Neural cell (in vitro differentiated cells): ENCODE measurements at regions not wholly inside any gene's neighbourhood (a gene's known extent, or its start where the extent isn't known, plus 50 kb on each side); places are given as distances from the start of the nearest gene placed in this dataset.

Experiments used
- H2AFZ ChIP-seq: fragments of 200-600, 300-800 bp; sonication (generic), shearing (Covaris generic); 2 replicates; pipeline ENCODE4 v1.6.0; 2014; ENCODE audit warnings: low read depth, mild to moderate bottlenecking, antibody characterized with exemption, low read length, moderate library complexity
- H3F3A ChIP-seq: fragments of 200-600 bp; shearing (Covaris generic); 2 replicates; pipeline ENCODE4 v1.6.1; 2016; ENCODE audit warnings: mild to moderate bottlenecking, moderate library complexity, mixed read lengths, antibody characterized with exemption, low read length; ENCODE audit not compliant: insufficient read depth, poor library complexity, severe bottlenecking
- H3K27ac ChIP-seq: fragments of 200-600, 300-800 bp; sonication (generic), shearing (Covaris generic); 2 replicates; pipeline ENCODE4 v1.5.1; 2014; ENCODE audit warnings: mild to moderate bottlenecking, low read length, moderate library complexity
- H3K27me3 ChIP-seq: fragments of 300-800, 200-600 bp; sonication (generic), shearing (Covaris generic); 2 replicates; pipeline ENCODE4 v1.6.0; 2014; ENCODE audit warnings: mild to moderate bottlenecking, low read depth, low read length, moderate library complexity; ENCODE audit not compliant: insufficient read depth
- H3K36me3 ChIP-seq: fragments of 300-800, 200-600 bp; sonication (generic), shearing (Covaris generic); 2 replicates; pipeline ENCODE4 v1.5.1; 2014; ENCODE audit warnings: mild to moderate bottlenecking, antibody characterized with exemption, low read length, moderate library complexity; ENCODE audit not compliant: insufficient read depth
- H3K4me2 ChIP-seq: fragments of 300-800, 200-600 bp; sonication (generic), shearing (Covaris generic); 2 replicates; pipeline ENCODE4 v1.6.0; 2014; ENCODE audit warnings: mild to moderate bottlenecking, low read length
- H3K4me3 ChIP-seq: fragments of 300-800, 200-600 bp; sonication (generic), shearing (Covaris generic); 2 replicates; pipeline ENCODE4 v1.5.1; 2014; ENCODE audit warnings: mild to moderate bottlenecking, low read length, moderate library complexity
- H3K79me2 ChIP-seq: fragments of 200-600 bp; shearing (Covaris generic); replicated peaks from 2 replicates; pipeline ENCODE4 v1.6.0; 2014; ENCODE audit warnings: mild to moderate bottlenecking, low read length, moderate library complexity; ENCODE audit not compliant: insufficient read depth
- H3K9ac ChIP-seq: fragments of 300-800, 200-600 bp; sonication (generic), shearing (Covaris generic); 2 replicates; pipeline ENCODE4 v1.6.1; 2016; ENCODE audit warnings: mild to moderate bottlenecking, low read length, mixed read lengths
- H3K9me2 ChIP-seq: fragments of 200-600 bp; shearing (Covaris generic); 2 replicates; pipeline ENCODE4 v1.6.1; 2016; ENCODE audit warnings: mild to moderate bottlenecking, low read length, mixed read lengths; ENCODE audit not compliant: insufficient read depth
- H3K9me3 ChIP-seq: fragments of 200-600, 300-800 bp; sonication (generic), shearing (Covaris generic); 2 replicates; pipeline ENCODE4 v1.6.1; 2016; ENCODE audit warnings: mild to moderate bottlenecking, mixed run types, low read length, moderate library complexity, mixed read lengths
- H4K20me1 ChIP-seq: fragments of 200-600 bp; shearing (Covaris generic); 2 replicates; pipeline ENCODE4 v1.6.1; 2016; ENCODE audit warnings: mild to moderate bottlenecking, mixed run types; ENCODE audit not compliant: insufficient read depth
- CTCF ChIP-seq: fragments of 450-650 bp; IDR thresholded peaks from 2 replicates; pipeline ENCODE4 v1.5.1; 2014; ENCODE audit warnings: antibody characterized with exemption, mild to moderate bottlenecking, moderate library complexity; ENCODE audit not compliant: poor library complexity, severe bottlenecking
- EP300 ChIP-seq: fragments of 450-650 bp; conservative IDR thresholded peaks from 2 replicates; pipeline ENCODE4 v1.6.1; 2014; ENCODE audit warnings: antibody characterized with exemption, mild to moderate bottlenecking, moderate library complexity; ENCODE audit not compliant: poor library complexity, severe bottlenecking
- EZH2 ChIP-seq: fragments of 200-600, 300-800 bp; shearing (Covaris generic), sonication (generic); IDR thresholded peaks from 2 replicates; pipeline ENCODE4 v1.6.1; 2014; ENCODE audit warnings: antibody characterized with exemption, low read length, borderline replicate concordance, mild to moderate bottlenecking; ENCODE audit not compliant: insufficient read depth, poor library complexity, severe bottlenecking
- MXI1 ChIP-seq: fragments of 450-650 bp; conservative IDR thresholded peaks from 2 replicates; pipeline ENCODE4 v1.6.1; 2014; ENCODE audit warnings: antibody characterized with exemption, mild to moderate bottlenecking; ENCODE audit not compliant: poor library complexity, severe bottlenecking
- POLR2AphosphoS5 ChIP-seq: IDR thresholded peaks from 2 replicates; pipeline ENCODE4 v1.6.1; 2012
- RAD21 ChIP-seq: fragments of 450-650 bp; conservative IDR thresholded peaks from 2 replicates; pipeline ENCODE4 v1.6.1; 2014; ENCODE audit warnings: antibody characterized with exemption, mild to moderate bottlenecking, moderate library complexity
- REST ChIP-seq: IDR thresholded peaks from 2 replicates; pipeline ENCODE4 v1.6.1; 2012; ENCODE audit warnings: borderline replicate concordance
- SMC3 ChIP-seq: fragments of 450-650 bp; conservative IDR thresholded peaks from 2 replicates; pipeline ENCODE4 v1.6.1; 2014; ENCODE audit warnings: antibody characterized with exemption, mild to moderate bottlenecking, moderate library complexity; ENCODE audit not compliant: poor library complexity
- TAF1 ChIP-seq: IDR thresholded peaks from 2 replicates; pipeline ENCODE4 v1.6.1; 2012; ENCODE audit warnings: low read depth

GRCh38 chr21:35359076-35359475, 310.0 kb upstream of the RUNX1 start:
- no peak for TF ChIP-seq MXI1
- no peak for TF ChIP-seq RAD21
- TF ChIP-seq EP300 = no peak
- no peak for TF ChIP-seq CTCF
- TF ChIP-seq SMC3 = no peak
- no peak for TF ChIP-seq TAF1
- no peak for TF ChIP-seq POLR2AphosphoS5
- TF ChIP-seq EZH2 = no peak
- TF ChIP-seq REST = no peak
- H3K9ac ChIP-seq = no peak overlapping the region
- no peak overlapping the region for H3K27ac ChIP-seq
- no peaks in the 10 kb centered on the region for H3F3A ChIP-seq
- no peaks in the 10 kb centered on the region for H3K79me2 ChIP-seq
- no peaks in the 10 kb centered on the region for H4K20me1 ChIP-seq
- H3K36me3 ChIP-seq = no peaks in the 10 kb centered on the region
- H3K9me2 ChIP-seq = no peaks in the 10 kb centered on the region
- no peaks in the 10 kb centered on the region for H3K27me3 ChIP-seq
- H3K4me3 ChIP-seq = no peak overlapping the region
- no peaks in the 10 kb centered on the region for H3K9me3 ChIP-seq
- no peak overlapping the region for H3K4me2 ChIP-seq
- H2AFZ ChIP-seq = no peak overlapping the region

GRCh38 chr21:35358008-35358407, 308.9 kb upstream of the RUNX1 start:
- Histone ChIP-seq H3K9me3 (no peaks in the 10 kb centered on the region), H3K27ac (no peak overlapping the region), H3K9me2 (no peaks in the 10 kb centered on the region), H3F3A (no peaks in the 10 kb centered on the region), H4K20me1 (no peaks in the 10 kb centered on the region), H3K4me3 (no peak overlapping the region), H3K27me3 (no peaks in the 10 kb centered on the region), H3K36me3 (no peaks in the 10 kb centered on the region), H3K4me2 (no peak overlapping the region), H3K9ac (no peak overlapping the region), H3K79me2 (no peaks in the 10 kb centered on the region), H2AFZ (no peak overlapping the region)
- no peak for TF ChIP-seq RAD21
- TF ChIP-seq REST = no peak
- no peak for TF ChIP-seq MXI1
- no peak for TF ChIP-seq TAF1
- no peak for TF ChIP-seq CTCF
- no peak for TF ChIP-seq EZH2
- no peak for TF ChIP-seq EP300
- no peak for TF ChIP-seq SMC3
- no peak for TF ChIP-seq POLR2AphosphoS5
